Sigmoid colon (tissue), 6 donors: ENCODE measurements at regions not wholly inside any gene's neighbourhood (a gene's known extent, or its start where the extent isn't known, plus 50 kb on each side); places are given as distances from the start of the nearest gene placed in this dataset.

ENCODE experiments used
- DNase-seq: peaks from one replicate; pipeline ENCODE4 v3.0.0-alpha.2; 2019
- H3K27ac ChIP-seq, 4 donors: fragments of 200-600 bp; sonication (generic); one replicate each; pipeline ENCODE4 v1.5.1; 2016 to 2019; ENCODE audit warnings: mild to moderate bottlenecking in 1 of 4
- H3K27me3 ChIP-seq, 3 donors: fragments of 200-600 bp; sonication (generic); one replicate each; pipeline ENCODE4 v1.5.1; 2019; ENCODE audit warnings: mild to moderate bottlenecking in 1 of 3
- H3K36me3 ChIP-seq, 4 donors: fragments of 200-600 bp; sonication (generic); one replicate each; pipeline ENCODE4 v1.5.1; 2016 to 2019
- H3K4me1 ChIP-seq, 4 donors: fragments of 200-600 bp; sonication (generic); one replicate each; pipeline ENCODE4 v1.5.1; 2017 to 2019
- H3K4me3 ChIP-seq, 4 donors: fragments of 200-600 bp; sonication (generic); one replicate each; pipeline ENCODE4 v1.5.1; 2017 to 2019; ENCODE audit warnings: mild to moderate bottlenecking in 2 of 4, moderate library complexity in 1 of 4
- H3K9me3 ChIP-seq, 4 donors: fragments of 200-600 bp in 3 of 4; sonication (generic) in 3 of 4; one replicate each; pipeline versions ENCODE4 v1.5.1 to v1.6.1; 2013 to 2019
- EP300 ChIP-seq, 4 donors: sonication (generic); formaldehyde crosslinking; IDR thresholded peaks; one replicate each; pipeline ENCODE4 v1.6.1; 2017; ENCODE audit warnings: antibody characterized with exemption in 4 of 4
- POLR2A ChIP-seq, 2 donors: fragments of 450-650 bp; IDR thresholded peaks; one replicate each; pipeline ENCODE4 v1.6.1; 2016; ENCODE audit warnings: antibody characterized with exemption in 2 of 2, mild to moderate bottlenecking in 2 of 2, moderate library complexity in 2 of 2
- POLR2AphosphoS5 ChIP-seq, 4 donors: sonication (generic); formaldehyde crosslinking; IDR thresholded peaks; one replicate each; pipeline ENCODE4 v1.6.1; 2017; ENCODE audit warnings: antibody characterized with exemption in 4 of 4
- WGBS, 2 donors: extraction: QIAGEN DNeasy Blood & Tissue Kit; methylation state at CpG; one replicate each; pipeline ENCODE4 v1.1.7; 2013; 5-methylcytosine and 5-hydroxymethylcytosine counted together
- intact Hi-C: fragments of 100-400 bp; cut with DNase I; formaldehyde crosslinking; loops from one replicate; pipeline ENCODE4 v1.15.1; 2023
- TF ChIP-seq, protein P1 (sequence below), 4 experiments: fragments of 450-650 bp in 3 of 4; fragments of 200-600 bp in 1 of 4; IDR thresholded peaks; one replicate each; pipeline ENCODE4 v1.5.1; 2016 to 2019; ENCODE audit warnings: antibody characterized with exemption in 4 of 4, mild to moderate bottlenecking in 3 of 4, moderate library complexity in 2 of 4
- donor health status: healthy with polysubstance abuse.
- donor health status: healthy.

DNA sequence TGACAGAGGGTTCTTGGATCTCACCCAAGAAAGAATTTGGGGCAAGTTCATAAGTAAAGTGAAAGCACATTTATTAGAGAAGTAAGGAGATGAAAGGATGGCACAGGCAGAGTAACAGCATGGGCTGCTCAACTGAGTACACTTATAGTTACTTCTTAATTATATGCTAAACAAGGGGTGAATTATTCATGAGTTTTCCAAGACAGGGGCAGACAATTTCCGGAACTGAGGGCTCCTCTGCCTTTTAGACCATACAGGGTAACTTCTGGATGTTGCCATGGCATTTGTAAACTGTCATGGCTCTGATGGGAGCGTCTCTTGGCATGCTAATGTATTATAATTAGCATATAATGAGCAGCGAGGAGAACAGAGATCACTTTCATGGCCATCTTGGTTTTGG lies 221.2 kb upstream of the STT3B start:
- TF ChIP-seq POLR2A (IDR thresholded peaks at IDR 0.05) (no peak), EP300 (IDR thresholded peaks at IDR 0.05) (no peak), POLR2AphosphoS5 (IDR thresholded peaks at IDR 0.05) (no peak)
- TF ChIP-seq, protein P1, sequence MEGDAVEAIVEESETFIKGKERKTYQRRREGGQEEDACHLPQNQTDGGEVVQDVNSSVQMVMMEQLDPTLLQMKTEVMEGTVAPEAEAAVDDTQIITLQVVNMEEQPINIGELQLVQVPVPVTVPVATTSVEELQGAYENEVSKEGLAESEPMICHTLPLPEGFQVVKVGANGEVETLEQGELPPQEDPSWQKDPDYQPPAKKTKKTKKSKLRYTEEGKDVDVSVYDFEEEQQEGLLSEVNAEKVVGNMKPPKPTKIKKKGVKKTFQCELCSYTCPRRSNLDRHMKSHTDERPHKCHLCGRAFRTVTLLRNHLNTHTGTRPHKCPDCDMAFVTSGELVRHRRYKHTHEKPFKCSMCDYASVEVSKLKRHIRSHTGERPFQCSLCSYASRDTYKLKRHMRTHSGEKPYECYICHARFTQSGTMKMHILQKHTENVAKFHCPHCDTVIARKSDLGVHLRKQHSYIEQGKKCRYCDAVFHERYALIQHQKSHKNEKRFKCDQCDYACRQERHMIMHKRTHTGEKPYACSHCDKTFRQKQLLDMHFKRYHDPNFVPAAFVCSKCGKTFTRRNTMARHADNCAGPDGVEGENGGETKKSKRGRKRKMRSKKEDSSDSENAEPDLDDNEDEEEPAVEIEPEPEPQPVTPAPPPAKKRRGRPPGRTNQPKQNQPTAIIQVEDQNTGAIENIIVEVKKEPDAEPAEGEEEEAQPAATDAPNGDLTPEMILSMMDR (IDR thresholded peaks at IDR 0.05), result no peak
- Histone ChIP-seq H3K9me3 (no peaks in the 10 kb centered on the region), H3K4me3 (no peak overlapping the region), H3K27ac (no peak overlapping the region), H3K4me1 (peaks cover 0 to 15% (median 11%) of the 10 kb centered on the region in 4 donors), H3K27me3 (no peaks in the 10 kb centered on the region), H3K36me3 (no peaks in the 10 kb centered on the region)
- no peak for DNase-seq
- intact Hi-C loops, result no loop called here
- 91 to 93% methylated on average over 3 of the region's 3 CpGs for WGBS, 2 donors

DNA sequence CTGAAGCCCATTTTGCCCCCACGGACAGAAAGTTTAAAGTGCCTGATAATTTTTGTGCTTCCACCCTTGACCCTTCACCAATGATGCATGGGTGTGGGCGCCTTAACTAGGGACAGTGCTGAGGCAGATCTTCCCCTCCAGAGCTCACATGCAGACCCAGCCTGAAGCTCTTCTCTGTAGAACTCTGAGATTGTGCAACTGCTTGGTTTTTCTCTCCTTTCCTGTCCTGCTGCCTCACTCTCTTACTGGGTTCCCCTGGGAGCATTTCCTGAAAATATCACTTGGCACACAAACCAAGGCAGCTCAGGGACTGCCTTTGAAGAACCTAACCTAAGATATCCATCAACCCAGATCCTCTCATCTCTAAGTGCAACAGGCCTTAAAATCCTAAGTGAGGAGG lies 220.3 kb upstream of the STT3B start:
- Histone ChIP-seq H3K4me3 (no peak overlapping the region), H3K27me3 (no peaks in the 10 kb centered on the region), H3K27ac (no peak overlapping the region), H3K4me1 (peaks cover 0 to 6% (median 5%) of the 10 kb centered on the region in 4 donors), H3K36me3 (no peaks in the 10 kb centered on the region), H3K9me3 (no peaks in the 10 kb centered on the region)
- DNase-seq, result no peak
- 85 to 90% methylated on average over 2 of the region's 2 CpGs for WGBS, 2 donors
- TF ChIP-seq EP300 (IDR thresholded peaks at IDR 0.05), result no peak
- no peak for TF ChIP-seq POLR2A (IDR thresholded peaks at IDR 0.05)
- TF ChIP-seq, protein P1 (IDR thresholded peaks at IDR 0.05), result no peak
- intact Hi-C loops, result no loop called here

DNA sequence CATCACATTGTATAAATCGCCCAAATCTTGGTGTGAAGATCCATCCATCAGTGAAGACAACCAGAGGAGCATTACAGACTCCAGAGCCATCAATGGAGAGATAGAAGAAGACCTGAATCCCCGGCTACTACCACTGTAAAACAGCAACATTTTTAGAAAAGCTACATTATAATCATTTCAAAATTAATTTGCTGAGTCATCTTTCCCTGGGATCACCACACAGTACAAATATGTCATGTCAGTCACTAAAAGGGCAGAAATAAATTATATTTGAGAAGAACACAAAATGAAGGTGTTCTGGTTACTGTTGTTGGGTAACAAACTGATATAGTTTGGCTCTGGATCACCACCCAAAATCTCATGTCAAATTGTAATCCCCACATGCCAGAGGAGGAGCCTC lies 218.5 kb upstream of the STT3B start:
- 91 to 92% methylated on average over 2 of the region's 2 CpGs for WGBS, 2 donors
- TF ChIP-seq, protein P1 (IDR thresholded peaks at IDR 0.05), result no peak
- TF ChIP-seq EP300 (IDR thresholded peaks at IDR 0.05) (no peak), POLR2AphosphoS5 (IDR thresholded peaks at IDR 0.05) (no peak), POLR2A (IDR thresholded peaks at IDR 0.05) (no peak)
- intact Hi-C loops, result no loop called here

DNA sequence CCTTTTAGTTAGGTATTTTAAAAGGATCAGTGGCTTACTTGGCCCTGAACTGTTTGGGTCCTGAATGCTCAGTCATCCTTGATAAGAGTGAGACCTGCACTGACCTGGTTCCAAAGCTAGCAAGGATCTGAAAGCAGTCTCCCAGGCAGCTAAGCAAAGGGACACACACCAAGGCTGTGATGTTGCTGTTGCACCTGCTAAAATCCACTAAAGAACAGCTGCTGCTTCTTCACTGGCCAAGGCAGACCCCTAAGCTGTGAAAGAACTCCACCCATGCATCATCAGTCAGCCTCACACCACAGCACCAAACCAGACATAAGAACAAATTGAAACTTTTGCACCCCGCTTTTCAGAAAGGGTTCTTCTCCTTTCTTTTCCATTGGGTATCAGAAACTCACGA lies 213.4 kb upstream of the STT3B start:
- TF ChIP-seq EP300 (IDR thresholded peaks at IDR 0.05), result no peak
- TF ChIP-seq POLR2A (IDR thresholded peaks at IDR 0.05), result no peak
- TF ChIP-seq, protein P1 (IDR thresholded peaks at IDR 0.05), result no peak
- H3K36me3 ChIP-seq, result no peaks in the 10 kb centered on the region
- H3K27me3 ChIP-seq, result no peaks in the 10 kb centered on the region
- no peak overlapping the region for H3K4me3 ChIP-seq
- intact Hi-C loops, result no loop called here
- no peak overlapping the region for H3K27ac ChIP-seq
- no peaks in the 10 kb centered on the region for H3K9me3 ChIP-seq
- no peaks in the 10 kb centered on the region for H3K4me1 ChIP-seq
- DNase-seq, result no peak
- 85 to 96% methylated on average over 2 of the region's 2 CpGs for WGBS, 2 donors

More for the DNA sequence above, 218.5 kb upstream of the STT3B start:
- Histone ChIP-seq H3K36me3 (no peaks in the 10 kb centered on the region), H3K4me1 (no peaks in the 10 kb centered on the region), H3K9me3 (no peaks in the 10 kb centered on the region), H3K4me3 (no peak overlapping the region), H3K27ac (no peak overlapping the region), H3K27me3 (no peaks in the 10 kb centered on the region)
- DNase-seq, result no peak

DNA sequence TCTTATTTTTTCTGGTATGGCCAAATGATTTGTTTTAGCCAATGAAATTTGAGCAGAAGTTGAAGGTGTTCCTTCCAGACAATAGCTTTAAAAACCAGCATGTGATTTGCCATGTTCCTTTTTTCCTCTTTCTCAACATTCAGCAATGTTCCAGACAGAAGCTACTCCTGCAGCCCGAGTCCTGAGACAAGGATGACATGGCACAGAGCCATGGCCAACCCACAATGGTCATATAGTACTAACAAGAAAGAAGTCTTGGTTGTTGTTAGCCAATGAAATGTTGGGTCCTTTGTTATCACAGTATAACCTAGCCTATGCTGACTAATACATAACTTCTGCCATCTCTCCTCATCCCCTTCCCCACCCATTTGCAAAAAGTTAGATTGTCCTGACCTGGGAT lies 211.1 kb upstream of the STT3B start:
- DNase-seq, result no peak
- TF ChIP-seq POLR2AphosphoS5 (IDR thresholded peaks at IDR 0.05), result no peak
- TF ChIP-seq, protein P1 (IDR thresholded peaks at IDR 0.05), result no peak
- Histone ChIP-seq H3K4me3 (no peak overlapping the region), H3K4me1 (no peaks in the 10 kb centered on the region), H3K27ac (no peak overlapping the region), H3K9me3 (no peaks in the 10 kb centered on the region), H3K27me3 (no peaks in the 10 kb centered on the region), H3K36me3 (no peaks in the 10 kb centered on the region)
- intact Hi-C loops, result no loop called here
- WGBS, 2 donors, result 20 to 61% methylated on average over 1 of the region's 1 CpG
